GM12878 (cell line): ENCODE measurements at regions not wholly inside any gene's neighbourhood (a gene's known extent, or its start where the extent isn't known, plus 50 kb on each side); places are given as distances from the start of the nearest gene placed in this dataset.

Experiments
- ATAC-seq: fragments of 200-7000 bp; cut with Tn5 transposase; 3 replicates; pipeline ENCODE4 v1.9.1; 2020; ENCODE audit warnings: mild to moderate bottlenecking, moderate library complexity
- BruUV-seq: library from RNA; stranded (reverse); fragments of 400-500 nt; replicated peaks from 2 replicates; lab custom pipeline; 2021; lab: Mats Ljungman, UMichigan
- CTCF ChIA-PET: fragments of 300-600 bp; sonication (Branson Sonifier 250); formaldehyde crosslinking; extraction: SDS; loops from one replicate; lab custom pipeline; 2021; ENCODE audit warnings: inconsistent platforms; lab: Yijun Ruan, JAX
- POLR2A ChIA-PET: fragments of 350-600 bp; formaldehyde crosslinking; extraction: SDS; loops from one replicate; lab custom pipeline; 2021; ENCODE audit warnings: inconsistent platforms; lab: Charles Lee
- RAD21 ChIA-PET: fragments of 300-600 bp; sonication (Branson Sonifier 250); formaldehyde crosslinking; loops from one replicate; lab custom pipeline; 2023; ENCODE audit warnings: antibody characterized with exemption; ENCODE audit not compliant: unreplicated experiment; lab: Charles Lee
- SMC1A ChIA-PET: fragments of 300-600 bp; sonication (Branson Sonifier 250); formaldehyde crosslinking; loops from one replicate; lab custom pipeline; 2023; ENCODE audit not compliant: unreplicated experiment, uncharacterized antibody; lab: Charles Lee
- DNase-seq: peaks from one replicate; pipeline ENCODE4 v3.0.0-alpha.2; 2011; ENCODE audit warnings: low read depth, low spot score
- FAIRE-seq: peaks from 3 replicates; lab custom pipeline; 2011; peaks lifted over from hg19 to GRCh38; lab: Jason Lieb, UNC
- H2AFZ ChIP-seq: 2 replicates; pipeline ENCODE4 v1.6.0; 2011; ENCODE audit warnings: low read depth, low read length, control low read depth; ENCODE audit not compliant: control insufficient read depth
- H3K27ac ChIP-seq: 2 replicates; pipeline ENCODE4 v1.5.1; 2011; ENCODE audit warnings: control low read depth; ENCODE audit not compliant: control insufficient read depth, insufficient read depth
- H3K27me3 ChIP-seq, 2 experiments: replicated peaks in 1 of 2; 2 replicates each; pipeline versions ENCODE4 v1.6.0 to v1.6.1; 2011; ENCODE audit warnings: low read length in 1 of 2; ENCODE audit not compliant: control insufficient read depth in 2 of 2, insufficient read depth in 2 of 2
- H3K36me3 ChIP-seq, 2 experiments: 2 replicates each; pipeline ENCODE4 v1.5.1; 2011; ENCODE audit warnings: low read length in 1 of 2; ENCODE audit not compliant: control insufficient read depth in 2 of 2, insufficient read depth in 2 of 2
- H3K4me1 ChIP-seq: 2 replicates; pipeline ENCODE4 v1.6.1; 2011; ENCODE audit warnings: mild to moderate bottlenecking, low read length, moderate library complexity, mixed read lengths; ENCODE audit not compliant: control insufficient read depth, insufficient read depth
- H3K4me2 ChIP-seq: 2 replicates; pipeline ENCODE4 v1.6.0; 2011; ENCODE audit warnings: control low read depth; ENCODE audit not compliant: control insufficient read depth, insufficient read depth
- H3K4me3 ChIP-seq: fragments of 200-600 bp; sonication (generic); 2 replicates; pipeline ENCODE4 v1.5.1; 2016
- H3K79me2 ChIP-seq: 2 replicates; pipeline ENCODE4 v1.6.0; 2011; ENCODE audit warnings: low read length; ENCODE audit not compliant: control insufficient read depth, insufficient read depth
- H3K9ac ChIP-seq: 2 replicates; pipeline ENCODE4 v1.8.0; 2011; ENCODE audit warnings: low read length, control low read depth, mixed read lengths; ENCODE audit not compliant: control insufficient read depth, insufficient read depth
- H3K9me3 ChIP-seq: replicated peaks from 3 replicates; pipeline ENCODE4 v1.5.1; 2011; ENCODE audit warnings: mild to moderate bottlenecking, low read length; ENCODE audit not compliant: control insufficient read depth, insufficient read depth
- H4K20me1 ChIP-seq: 2 replicates; pipeline ENCODE4 v1.6.0; 2011; ENCODE audit not compliant: control insufficient read depth, insufficient read depth
- HCFC1 ChIP-seq: fragments of 150-350 bp; IDR thresholded peaks from 2 replicates; pipeline ENCODE4 v1.6.1; 2014; ENCODE audit warnings: low read length
- MYB ChIP-seq: fragments of 150-350 bp; IDR thresholded peaks from 2 replicates; pipeline ENCODE4 v1.6.1; 2014; ENCODE audit warnings: mild to moderate bottlenecking, low read depth, low read length, borderline replicate concordance
- RB1 ChIP-seq: fragments of 450-650 bp; formaldehyde crosslinking; IDR thresholded peaks from 2 replicates; pipeline ENCODE4 v1.6.1; 2017; ENCODE audit warnings: mild to moderate bottlenecking, borderline replicate concordance
- TAF1 ChIP-seq: IDR thresholded peaks from 2 replicates; pipeline ENCODE4 v1.6.1; 2011; ENCODE audit warnings: mild to moderate bottlenecking, low read depth, low read length, borderline replicate concordance
- TARDBP ChIP-seq: IDR thresholded peaks from 2 replicates; pipeline ENCODE4 v1.6.1; 2016; ENCODE audit warnings: borderline replicate concordance
- WGBS: methylation state at CpG from one replicate; pipeline ENCODE4 v1.1.6; 2016; ENCODE audit warnings: low lambda C conversion rate; ENCODE audit not compliant: insufficient replicate concordance, insufficient coverage; ENCODE audit errors: missing lambda C conversion rate; 5-methylcytosine and 5-hydroxymethylcytosine counted together
- in situ Hi-C: fragments of 300-500 bp; cut with MboI; formaldehyde crosslinking; loops from 9 replicates; pipeline ENCODE4 v1.14.3; 2018; ENCODE audit warnings: mixed read lengths
- intact Hi-C: fragments of 100-400 bp; cut with micrococcal nuclease; formaldehyde crosslinking; loops from one replicate; pipeline ENCODE4 v1.14.2; 2022; ENCODE audit not compliant: unreplicated experiment
- TF ChIP-seq, protein P1 (sequence below): fragments of 150-350 bp; IDR thresholded peaks from 2 replicates; pipeline ENCODE4 v1.6.1; 2016; ENCODE audit warnings: low read depth, low read length
- TF ChIP-seq, protein P2 (sequence below): fragments of 450-650 bp; conservative IDR thresholded peaks from 2 replicates; pipeline ENCODE4 v1.6.1; 2017; ENCODE audit warnings: mild to moderate bottlenecking, moderate library complexity
- TF ChIP-seq, protein P3 (sequence below): fragments of 450-650 bp; IDR thresholded peaks from 2 replicates; pipeline ENCODE4 v1.6.1; 2016; ENCODE audit warnings: mild to moderate bottlenecking
- TF ChIP-seq, protein P4 (sequence below): fragments of 450-650 bp; IDR thresholded peaks from 2 replicates; pipeline ENCODE4 v1.6.1; 2017; ENCODE audit warnings: low read depth, mild to moderate bottlenecking, moderate library complexity
- TF ChIP-seq, protein P5 (sequence below), 3 experiments: IDR thresholded peaks in 2 of 3; conservative IDR thresholded peaks in 1 of 3; 2 replicates each; pipeline ENCODE4 v1.5.1; 2011; ENCODE audit warnings: low read depth in 3 of 3, low read length in 3 of 3, mild to moderate bottlenecking in 3 of 3, control low read depth in 2 of 3, moderate library complexity in 2 of 3, inconsistent platforms in 1 of 3, mixed read lengths in 1 of 3; ENCODE audit not compliant: control insufficient read depth in 2 of 3, insufficient read depth in 1 of 3; ENCODE audit errors: extremely low read depth in 1 of 3

DNA sequence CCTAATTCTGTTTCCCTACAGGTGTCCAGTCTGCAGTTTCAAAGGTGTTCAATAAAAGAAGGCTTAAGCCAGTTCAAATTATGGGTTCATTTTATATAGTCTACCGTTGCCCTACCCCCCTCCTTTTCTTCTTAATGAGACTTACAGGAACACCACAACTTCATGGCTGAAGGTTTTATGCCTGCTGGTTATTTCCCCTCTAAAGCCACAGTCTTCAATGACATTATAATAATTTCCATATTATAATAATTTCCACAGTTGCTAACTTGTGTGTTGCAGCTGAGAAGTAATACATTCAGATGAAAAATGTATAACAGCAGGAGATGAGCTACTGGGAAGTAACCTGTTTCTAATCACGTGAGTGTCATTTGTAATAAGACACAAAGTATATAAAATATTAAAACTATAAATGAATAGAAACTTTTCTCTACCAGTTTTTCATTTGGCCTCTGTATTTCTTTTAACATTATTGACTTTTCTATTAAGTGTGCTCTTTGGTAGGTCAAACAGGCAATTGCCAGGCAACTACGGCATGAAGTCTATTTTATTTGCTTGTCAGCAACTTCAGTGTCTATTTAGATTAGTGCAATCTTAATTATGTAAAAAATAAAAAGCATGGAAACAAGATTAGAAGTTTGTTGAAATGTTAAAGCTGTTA, 120.5 kb upstream of the HMHB1 start:
- FAIRE-seq: no peak
- CTCF ChIA-PET: interaction anchor here (2.5 kb wide), 1 partner anchor 10 kb away, joined by 13 read pairs; no protein-coding TSS in a partner anchor
- TF ChIP-seq RB1 (no peak), TARDBP (no peak), TAF1 (no peak), HCFC1 (no peak), MYB (no peak)
- TF ChIP-seq, protein P1, sequence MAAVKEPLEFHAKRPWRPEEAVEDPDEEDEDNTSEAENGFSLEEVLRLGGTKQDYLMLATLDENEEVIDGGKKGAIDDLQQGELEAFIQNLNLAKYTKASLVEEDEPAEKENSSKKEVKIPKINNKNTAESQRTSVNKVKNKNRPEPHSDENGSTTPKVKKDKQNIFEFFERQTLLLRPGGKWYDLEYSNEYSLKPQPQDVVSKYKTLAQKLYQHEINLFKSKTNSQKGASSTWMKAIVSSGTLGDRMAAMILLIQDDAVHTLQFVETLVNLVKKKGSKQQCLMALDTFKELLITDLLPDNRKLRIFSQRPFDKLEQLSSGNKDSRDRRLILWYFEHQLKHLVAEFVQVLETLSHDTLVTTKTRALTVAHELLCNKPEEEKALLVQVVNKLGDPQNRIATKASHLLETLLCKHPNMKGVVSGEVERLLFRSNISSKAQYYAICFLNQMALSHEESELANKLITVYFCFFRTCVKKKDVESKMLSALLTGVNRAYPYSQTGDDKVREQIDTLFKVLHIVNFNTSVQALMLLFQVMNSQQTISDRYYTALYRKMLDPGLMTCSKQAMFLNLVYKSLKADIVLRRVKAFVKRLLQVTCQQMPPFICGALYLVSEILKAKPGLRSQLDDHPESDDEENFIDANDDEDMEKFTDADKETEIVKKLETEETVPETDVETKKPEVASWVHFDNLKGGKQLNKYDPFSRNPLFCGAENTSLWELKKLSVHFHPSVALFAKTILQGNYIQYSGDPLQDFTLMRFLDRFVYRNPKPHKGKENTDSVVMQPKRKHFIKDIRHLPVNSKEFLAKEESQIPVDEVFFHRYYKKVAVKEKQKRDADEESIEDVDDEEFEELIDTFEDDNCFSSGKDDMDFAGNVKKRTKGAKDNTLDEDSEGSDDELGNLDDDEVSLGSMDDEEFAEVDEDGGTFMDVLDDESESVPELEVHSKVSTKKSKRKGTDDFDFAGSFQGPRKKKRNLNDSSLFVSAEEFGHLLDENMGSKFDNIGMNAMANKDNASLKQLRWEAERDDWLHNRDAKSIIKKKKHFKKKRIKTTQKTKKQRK: no peak
- TF ChIP-seq, protein P2, sequence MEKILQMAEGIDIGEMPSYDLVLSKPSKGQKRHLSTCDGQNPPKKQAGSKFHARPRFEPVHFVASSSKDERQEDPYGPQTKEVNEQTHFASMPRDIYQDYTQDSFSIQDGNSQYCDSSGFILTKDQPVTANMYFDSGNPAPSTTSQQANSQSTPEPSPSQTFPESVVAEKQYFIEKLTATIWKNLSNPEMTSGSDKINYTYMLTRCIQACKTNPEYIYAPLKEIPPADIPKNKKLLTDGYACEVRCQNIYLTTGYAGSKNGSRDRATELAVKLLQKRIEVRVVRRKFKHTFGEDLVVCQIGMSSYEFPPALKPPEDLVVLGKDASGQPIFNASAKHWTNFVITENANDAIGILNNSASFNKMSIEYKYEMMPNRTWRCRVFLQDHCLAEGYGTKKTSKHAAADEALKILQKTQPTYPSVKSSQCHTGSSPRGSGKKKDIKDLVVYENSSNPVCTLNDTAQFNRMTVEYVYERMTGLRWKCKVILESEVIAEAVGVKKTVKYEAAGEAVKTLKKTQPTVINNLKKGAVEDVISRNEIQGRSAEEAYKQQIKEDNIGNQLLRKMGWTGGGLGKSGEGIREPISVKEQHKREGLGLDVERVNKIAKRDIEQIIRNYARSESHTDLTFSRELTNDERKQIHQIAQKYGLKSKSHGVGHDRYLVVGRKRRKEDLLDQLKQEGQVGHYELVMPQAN: no peak
- TF ChIP-seq, protein P3, sequence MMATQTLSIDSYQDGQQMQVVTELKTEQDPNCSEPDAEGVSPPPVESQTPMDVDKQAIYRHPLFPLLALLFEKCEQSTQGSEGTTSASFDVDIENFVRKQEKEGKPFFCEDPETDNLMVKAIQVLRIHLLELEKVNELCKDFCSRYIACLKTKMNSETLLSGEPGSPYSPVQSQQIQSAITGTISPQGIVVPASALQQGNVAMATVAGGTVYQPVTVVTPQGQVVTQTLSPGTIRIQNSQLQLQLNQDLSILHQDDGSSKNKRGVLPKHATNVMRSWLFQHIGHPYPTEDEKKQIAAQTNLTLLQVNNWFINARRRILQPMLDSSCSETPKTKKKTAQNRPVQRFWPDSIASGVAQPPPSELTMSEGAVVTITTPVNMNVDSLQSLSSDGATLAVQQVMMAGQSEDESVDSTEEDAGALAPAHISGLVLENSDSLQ: no peak
- TF ChIP-seq, protein P4, sequence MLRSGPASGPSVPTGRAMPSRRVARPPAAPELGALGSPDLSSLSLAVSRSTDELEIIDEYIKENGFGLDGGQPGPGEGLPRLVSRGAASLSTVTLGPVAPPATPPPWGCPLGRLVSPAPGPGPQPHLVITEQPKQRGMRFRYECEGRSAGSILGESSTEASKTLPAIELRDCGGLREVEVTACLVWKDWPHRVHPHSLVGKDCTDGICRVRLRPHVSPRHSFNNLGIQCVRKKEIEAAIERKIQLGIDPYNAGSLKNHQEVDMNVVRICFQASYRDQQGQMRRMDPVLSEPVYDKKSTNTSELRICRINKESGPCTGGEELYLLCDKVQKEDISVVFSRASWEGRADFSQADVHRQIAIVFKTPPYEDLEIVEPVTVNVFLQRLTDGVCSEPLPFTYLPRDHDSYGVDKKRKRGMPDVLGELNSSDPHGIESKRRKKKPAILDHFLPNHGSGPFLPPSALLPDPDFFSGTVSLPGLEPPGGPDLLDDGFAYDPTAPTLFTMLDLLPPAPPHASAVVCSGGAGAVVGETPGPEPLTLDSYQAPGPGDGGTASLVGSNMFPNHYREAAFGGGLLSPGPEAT: no peak
- TF ChIP-seq, protein P5, sequence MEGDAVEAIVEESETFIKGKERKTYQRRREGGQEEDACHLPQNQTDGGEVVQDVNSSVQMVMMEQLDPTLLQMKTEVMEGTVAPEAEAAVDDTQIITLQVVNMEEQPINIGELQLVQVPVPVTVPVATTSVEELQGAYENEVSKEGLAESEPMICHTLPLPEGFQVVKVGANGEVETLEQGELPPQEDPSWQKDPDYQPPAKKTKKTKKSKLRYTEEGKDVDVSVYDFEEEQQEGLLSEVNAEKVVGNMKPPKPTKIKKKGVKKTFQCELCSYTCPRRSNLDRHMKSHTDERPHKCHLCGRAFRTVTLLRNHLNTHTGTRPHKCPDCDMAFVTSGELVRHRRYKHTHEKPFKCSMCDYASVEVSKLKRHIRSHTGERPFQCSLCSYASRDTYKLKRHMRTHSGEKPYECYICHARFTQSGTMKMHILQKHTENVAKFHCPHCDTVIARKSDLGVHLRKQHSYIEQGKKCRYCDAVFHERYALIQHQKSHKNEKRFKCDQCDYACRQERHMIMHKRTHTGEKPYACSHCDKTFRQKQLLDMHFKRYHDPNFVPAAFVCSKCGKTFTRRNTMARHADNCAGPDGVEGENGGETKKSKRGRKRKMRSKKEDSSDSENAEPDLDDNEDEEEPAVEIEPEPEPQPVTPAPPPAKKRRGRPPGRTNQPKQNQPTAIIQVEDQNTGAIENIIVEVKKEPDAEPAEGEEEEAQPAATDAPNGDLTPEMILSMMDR (IDR thresholded peaks at IDR 0.05 in 2 of 3, conservative IDR thresholded peaks at IDR 0.05 in 1 of 3; ENCODE audit: control insufficient read depth in 2 of 3, extremely low read depth in 1 of 3, insufficient read depth in 1 of 3, low read depth in 3 of 3, low read length in 3 of 3): no peak

More for the DNA sequence above, 120.5 kb upstream of the HMHB1 start:
- RAD21 ChIA-PET: interaction anchor here (1.6 to 1.9 kb wide), 2 partner anchors 9 to 287 kb away, joined by 3 to 7 read pairs; no protein-coding TSS in a partner anchor
- Histone ChIP-seq H3K36me3 (no peaks in the 10 kb centered on the region), H3K9ac (no peak overlapping the region), H4K20me1 (no peaks in the 10 kb centered on the region), H3K79me2 (no peaks in the 10 kb centered on the region), H3K27me3 (no peaks in the 10 kb centered on the region), H3K4me2 (no peak overlapping the region), H3K9me3 (no peaks in the 10 kb centered on the region), H3K4me3 (no peak overlapping the region), H3K4me1 (peaks cover 7% of the 10 kb centered on the region), H3K27ac (no peak overlapping the region), H2AFZ (no peak overlapping the region)
- POLR2A ChIA-PET: no interaction called here
- DNase-seq (no peak), ATAC-seq (no peak)
- BruUV-seq: no TSS peak
- WGBS: 63% methylated on average over 3 of the region's 3 CpGs
- SMC1A ChIA-PET: interaction anchor here (0.7 to 1.3 kb wide), 12 partner anchors 9 to 758 kb away, joined by 3 to 4 read pairs (median 3); no protein-coding TSS in a partner anchor
- intact Hi-C loops (no loop called here), in situ Hi-C loops (no loop called here)
